IPS-NIHi11 (cell line): ENCODE measurements at regions not wholly inside any gene's neighbourhood (a gene's known extent, or its start where the extent isn't known, plus 50 kb on each side); places are given as distances from the start of the nearest gene placed in this dataset.
"Not testable (repeated sequence)": the region's sequence is repeated elsewhere in the genome, so short reads cannot be mapped to it uniquely, and the experiment has no call there.

Experiments used
- DNase-seq: peaks from one replicate; pipeline ENCODE4 v3.0.0; 2012; ENCODE audit warnings: mixed read lengths, low spot score

DNA sequence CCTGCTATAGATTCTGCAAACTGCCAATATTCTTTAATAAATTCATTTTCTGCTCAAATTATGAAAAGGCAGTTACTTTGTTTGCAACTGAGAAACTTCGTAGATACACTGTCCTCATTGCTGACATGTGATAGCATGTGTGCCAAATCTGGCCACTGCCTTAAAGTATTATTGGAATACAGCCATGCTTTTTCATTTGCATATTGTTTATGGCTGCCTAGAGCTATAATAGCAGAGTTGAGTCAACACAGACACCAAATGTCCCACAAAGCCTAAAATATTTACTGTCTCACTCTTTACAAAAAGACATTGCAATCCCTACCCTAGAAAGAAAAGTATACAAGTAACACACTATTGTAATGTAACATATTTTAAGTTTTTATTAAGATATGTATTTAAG, 647.4 kb downstream of the XPNPEP1 start:
- no peak for DNase-seq

GRCh38 chr10:109274681-109275080, 648.6 kb downstream of the XPNPEP1 start:
- DNase-seq: no peak

DNA sequence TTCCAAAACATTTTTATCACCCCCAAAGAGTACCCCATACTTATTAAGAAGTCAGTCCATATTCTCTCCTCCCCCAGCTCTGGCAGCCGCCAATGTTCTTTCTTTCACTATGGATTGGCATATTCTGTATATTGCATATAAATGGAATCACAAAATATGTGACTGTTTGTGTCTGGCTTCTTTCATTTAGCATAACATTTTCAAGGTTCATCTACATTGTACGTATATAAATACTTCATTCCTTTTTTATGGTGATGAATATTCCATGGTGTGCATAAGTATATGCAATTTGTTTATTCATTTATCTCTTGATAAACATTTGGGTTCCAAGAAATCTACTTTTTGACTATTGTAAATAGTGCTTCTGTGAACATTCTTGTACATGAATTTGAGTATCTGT, 653.1 kb downstream of the XPNPEP1 start:
- no peak for DNase-seq

GRCh38 chr10:109264004-109264403, 659.3 kb downstream of the XPNPEP1 start:
- no peak for DNase-seq

- DNase-seq: no peak
Measured at GRCh38 chr10:109261231-109261630, 662.1 kb downstream of the XPNPEP1 start.

DNA sequence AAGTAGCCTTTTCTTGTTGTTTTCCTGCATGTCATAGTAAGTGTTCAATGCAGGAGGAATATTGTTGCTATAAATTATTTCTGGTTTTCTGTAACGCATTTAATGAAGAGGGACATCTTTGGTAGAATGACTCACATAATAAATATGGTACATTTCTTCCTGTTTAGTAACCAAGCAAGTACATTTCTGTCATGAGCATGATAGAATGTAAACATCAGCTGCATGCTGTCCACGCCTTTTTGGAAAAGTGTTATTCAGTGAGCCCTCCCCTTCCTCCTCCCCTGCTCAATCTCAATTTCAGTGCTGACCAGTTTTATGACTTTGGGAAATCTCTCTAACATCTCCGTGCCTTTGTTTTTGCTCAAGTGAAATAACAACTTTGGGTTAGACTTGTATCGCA, 664.0 kb downstream of the XPNPEP1 start:
- no peak for DNase-seq

GRCh38 chr10:109253306-109253705, 670.0 kb downstream of the XPNPEP1 start:
- DNase-seq: no peak

DNA sequence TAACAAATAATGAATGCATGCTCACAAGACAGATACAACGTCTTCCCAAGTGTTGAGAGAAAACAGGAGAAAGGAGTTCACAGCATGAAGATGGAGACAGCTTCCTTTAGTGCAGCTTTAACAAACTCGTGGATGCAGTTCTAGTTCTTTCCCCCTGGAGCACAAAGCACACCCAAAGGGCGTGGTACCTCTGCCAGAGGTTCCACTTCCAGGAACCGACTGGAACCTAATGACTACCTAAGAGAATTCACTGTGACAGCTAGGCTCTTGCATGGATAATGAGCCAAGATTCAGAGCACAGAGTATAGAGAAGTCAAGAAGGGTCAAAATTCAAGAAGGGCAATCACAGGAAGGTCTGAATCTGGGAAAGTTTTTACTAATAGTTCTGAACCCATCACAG, 673.2 kb downstream of the XPNPEP1 start:
- no peak for DNase-seq

DNA sequence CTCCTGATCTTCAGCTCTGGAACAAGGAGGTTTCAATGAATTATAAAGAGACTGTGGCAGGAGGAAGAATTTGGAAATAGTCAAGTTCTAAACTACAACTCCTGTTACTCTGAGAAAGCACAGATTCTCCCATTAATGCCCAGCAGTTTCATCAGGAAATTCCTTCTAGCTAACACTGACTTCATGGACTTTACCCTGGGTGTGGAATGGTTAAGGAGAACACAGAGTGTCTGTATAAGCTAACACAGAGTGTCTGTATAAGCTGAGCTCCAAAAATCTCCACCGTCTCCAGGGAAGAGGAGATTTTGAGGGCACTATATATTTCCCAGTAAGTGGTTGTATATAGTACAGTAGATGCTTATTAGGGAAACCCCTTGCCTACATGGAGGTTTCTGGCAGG, 675.5 kb downstream of the XPNPEP1 start:
- no peak for DNase-seq

DNA sequence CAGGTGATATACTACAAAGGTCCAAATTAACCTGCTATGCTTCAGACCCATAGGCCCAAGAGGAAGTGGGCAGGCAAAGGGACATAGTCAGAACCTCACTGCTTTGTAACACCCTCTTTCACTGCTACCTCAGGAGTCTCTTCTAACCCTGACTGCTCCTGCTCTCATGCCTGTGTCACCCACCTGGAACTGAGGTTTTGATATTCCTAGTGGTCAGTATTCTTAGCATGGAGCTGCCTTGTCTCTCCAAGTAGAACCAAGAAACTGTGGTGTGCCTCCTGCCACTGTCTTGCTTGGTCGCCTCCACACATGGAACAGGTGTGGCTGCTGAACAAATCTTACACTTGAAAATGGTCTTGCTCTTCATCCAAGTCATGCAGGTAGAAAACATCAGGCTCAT, 677.5 kb downstream of the XPNPEP1 start:
- DNase-seq: no peak

DNA sequence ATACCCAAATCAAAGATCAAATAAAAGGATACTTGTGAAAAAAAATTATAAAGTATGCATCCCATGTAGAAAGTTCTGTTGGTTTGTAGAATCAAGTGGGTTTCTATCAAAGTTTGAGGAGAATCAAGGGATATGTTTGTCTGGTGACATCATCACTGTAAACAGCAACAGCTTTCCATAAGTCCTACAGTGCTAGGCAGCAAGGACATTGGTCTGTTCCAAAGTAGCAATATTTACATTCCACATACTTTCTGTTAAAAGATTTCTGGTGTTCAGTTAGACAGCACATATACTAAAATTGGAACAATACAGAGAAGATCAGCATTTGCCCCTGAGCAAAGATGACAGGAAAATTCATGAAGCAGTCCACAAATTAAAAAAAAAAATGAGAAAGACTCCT, 683.9 kb downstream of the XPNPEP1 start:
- DNase-seq: no peak

DNA sequence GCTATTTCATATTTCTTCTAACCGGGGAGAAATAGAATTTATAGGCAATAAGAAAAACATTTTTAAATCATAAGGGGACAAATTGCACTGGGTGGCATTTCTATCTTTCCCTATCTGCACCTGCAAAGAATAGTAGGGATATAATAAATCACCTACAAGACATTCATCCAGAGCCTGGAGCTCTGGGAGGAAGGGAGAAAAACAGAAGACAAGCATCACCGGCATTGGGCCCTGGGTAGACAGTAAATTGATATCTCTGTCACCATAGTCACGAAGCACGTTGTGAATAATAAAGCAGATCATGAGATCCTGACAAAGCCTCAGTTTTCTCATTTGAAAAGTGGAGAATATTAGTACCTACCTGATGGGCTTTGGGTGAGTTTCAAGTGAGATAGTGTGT, 685.6 kb downstream of the XPNPEP1 start:
- DNase-seq: no peak

DNA sequence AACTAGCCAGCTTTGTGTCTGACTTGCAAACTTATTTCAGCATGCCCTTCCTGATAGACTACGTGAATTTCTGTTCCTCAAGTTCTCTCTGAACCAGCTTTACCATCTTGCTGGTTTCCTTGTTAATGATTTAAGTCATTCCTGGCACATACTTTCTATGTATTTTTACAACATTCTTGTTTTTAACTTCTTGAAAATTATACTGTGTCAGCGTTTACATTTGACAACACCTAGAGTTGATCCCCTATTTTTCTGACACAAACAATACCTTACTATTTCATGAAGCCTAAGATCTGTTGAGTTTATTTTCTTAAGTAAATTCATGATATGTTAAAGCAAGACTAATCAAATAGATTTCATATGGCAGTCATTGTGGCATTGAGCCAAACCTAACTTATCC, 686.3 kb downstream of the XPNPEP1 start:
- no peak for DNase-seq

- not testable (repeated sequence) for DNase-seq
Measured at GRCh38 chr10:109223533-109223932, 699.8 kb downstream of the XPNPEP1 start.

- no peak for DNase-seq
Measured at GRCh38 chr10:109219935-109220605, 703.2 kb downstream of the XPNPEP1 start.

DNA sequence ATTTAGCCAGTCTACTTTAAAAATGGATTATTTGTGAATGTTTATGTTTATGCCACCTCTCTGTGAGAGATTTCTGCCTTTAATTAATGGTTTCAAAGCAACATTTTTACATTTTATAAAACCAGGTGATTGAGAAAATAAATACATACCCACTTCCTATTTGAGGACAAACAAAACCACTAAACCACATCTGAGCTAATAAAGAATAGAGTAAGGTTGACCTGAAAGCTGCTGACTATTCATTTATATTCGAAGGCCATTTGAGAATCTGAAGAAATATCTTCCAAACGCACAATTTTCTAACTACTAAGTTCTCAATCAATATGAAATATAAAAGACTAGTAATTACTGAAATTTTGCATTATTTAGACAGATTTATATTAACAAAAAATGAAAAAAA, 705.1 kb downstream of the XPNPEP1 start:
- DNase-seq: no peak

GRCh38 chr10:109215291-109216075, 707.8 kb downstream of the XPNPEP1 start:
- no peak for DNase-seq

DNA sequence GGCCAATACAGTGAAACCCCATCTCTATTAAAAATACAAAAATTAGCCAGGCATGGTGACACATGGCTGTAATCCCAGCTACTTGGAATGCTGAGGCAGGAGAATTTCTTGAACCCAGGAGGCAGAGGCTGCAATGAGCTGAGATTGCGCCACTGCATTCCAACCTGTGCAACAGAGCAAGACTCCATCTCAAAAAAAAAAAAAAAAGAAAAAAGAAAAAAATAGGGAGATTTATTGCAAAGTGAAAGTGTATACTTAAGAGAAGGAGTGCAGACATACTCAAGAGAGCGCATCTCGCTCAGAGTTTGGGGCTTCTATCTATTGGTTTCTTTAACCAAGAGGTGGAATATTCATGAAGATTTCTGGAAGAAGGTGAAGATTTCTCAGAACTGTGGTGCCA, 708.4 kb downstream of the XPNPEP1 start:
- DNase-seq: not testable (repeated sequence)

GRCh38 chr10:109207361-109207760, 716.0 kb downstream of the XPNPEP1 start:
- no peak for DNase-seq

GRCh38 chr10:109205929-109206585, 717.3 kb downstream of the XPNPEP1 start:
- DNase-seq: no peak

- DNase-seq: no peak
Measured at GRCh38 chr10:109203646-109204353, 719.5 kb downstream of the XPNPEP1 start.

- DNase-seq: no peak
Measured at GRCh38 chr10:109202111-109202510, 721.2 kb downstream of the XPNPEP1 start.

- DNase-seq: no peak
Measured at GRCh38 chr10:109200646-109201045, 722.7 kb downstream of the XPNPEP1 start.
